Fibroblast of lung (primary cell): ENCODE measurements at regions not wholly inside any gene's neighbourhood (a gene's known extent, or its start where the extent isn't known, plus 50 kb on each side); places are given as distances from the start of the nearest gene placed in this dataset.

ENCODE experiments used
- DNase-seq, 2 donors: peaks; one replicate each; pipeline versions ENCODE4 v3.0.0 to v3.0.0-alpha.2; 2010; ENCODE audit warnings: low read depth in 2 of 2
- H2AFZ ChIP-seq: 2 replicates; pipeline ENCODE4 v1.5.1; 2012; ENCODE audit warnings: low read length, control low read depth, inconsistent platforms
- H3K27ac ChIP-seq: 2 replicates; pipeline ENCODE4 v1.5.1; 2011; ENCODE audit warnings: low read length, control low read depth; ENCODE audit not compliant: insufficient read depth
- H3K27me3 ChIP-seq: 2 replicates; pipeline ENCODE4 v1.5.1; 2011; ENCODE audit warnings: mild to moderate bottlenecking, low read length; ENCODE audit not compliant: control insufficient read depth, insufficient read depth
- H3K36me3 ChIP-seq: 2 replicates; pipeline ENCODE4 v1.5.1; 2011; ENCODE audit warnings: low read length; ENCODE audit not compliant: control insufficient read depth, insufficient read depth
- H3K4me1 ChIP-seq: 2 replicates; pipeline ENCODE4 v1.5.1; 2011; ENCODE audit warnings: low read length; ENCODE audit not compliant: control insufficient read depth, insufficient read depth; ENCODE audit errors: extremely low read depth
- H3K4me2 ChIP-seq: 2 replicates; pipeline ENCODE4 v1.5.1; 2011; ENCODE audit warnings: low read length, control low read depth; ENCODE audit not compliant: insufficient read depth; ENCODE audit errors: extremely low read depth
- H3K4me3 ChIP-seq, 4 experiments: fragments of 200-600 bp in 1 of 4; sonication (generic) in 1 of 4; replicated peaks in 1 of 4; 2 replicates each; pipeline ENCODE4 v1.5.1; 2011 to 2016; ENCODE audit warnings: low read length in 4 of 4, low read depth in 3 of 4, mild to moderate bottlenecking in 3 of 4, control low read depth in 2 of 4, inconsistent platforms in 1 of 4, mixed read lengths in 1 of 4; ENCODE audit not compliant: insufficient read depth in 1 of 4; ENCODE audit errors: control extremely low read depth in 1 of 4
- H3K79me2 ChIP-seq: 2 replicates; pipeline ENCODE4 v1.5.1; 2012; ENCODE audit warnings: mild to moderate bottlenecking, low read length, inconsistent platforms; ENCODE audit not compliant: control insufficient read depth, insufficient read depth
- H3K9ac ChIP-seq: 2 replicates; pipeline ENCODE4 v1.5.1; 2011; ENCODE audit warnings: mild to moderate bottlenecking, low read length, control low read depth; ENCODE audit not compliant: insufficient read depth
- H3K9me3 ChIP-seq: 2 replicates; pipeline ENCODE4 v1.5.1; 2012; ENCODE audit warnings: low read depth, low read length; ENCODE audit not compliant: control insufficient read depth, insufficient read depth
- H4K20me1 ChIP-seq: 2 replicates; pipeline ENCODE4 v1.5.1; 2011; ENCODE audit warnings: low read length; ENCODE audit not compliant: control insufficient read depth, insufficient read depth; ENCODE audit errors: extremely low read depth
- EZH2 ChIP-seq: IDR thresholded peaks from 2 replicates; pipeline ENCODE4 v1.5.1; 2012; ENCODE audit warnings: low read length, control low read depth, mild to moderate bottlenecking; ENCODE audit errors: missing control alignments
- TF ChIP-seq, protein P1 (sequence below), 2 donors: IDR thresholded peaks in 1 of 2; conservative IDR thresholded peaks in 1 of 2; 1 replicate in 1 of 2; 2 replicates in 1 of 2; pipeline ENCODE4 v1.5.1; 2011 to 2012; ENCODE audit warnings: low read length in 2 of 2, control low read depth in 1 of 2, inconsistent platforms in 1 of 2, low read depth in 1 of 2, mild to moderate bottlenecking in 1 of 2

- Histone ChIP-seq H3K9me3 (no peaks in the 10 kb centered on the region), H3K27me3 (no peaks in the 10 kb centered on the region), H3K36me3 (no peaks in the 10 kb centered on the region), H3K4me3 (no peak overlapping the region), H2AFZ (no peak overlapping the region), H3K9ac (no peak overlapping the region), H3K4me2 (no peak overlapping the region), H3K4me1 (no peaks in the 10 kb centered on the region), H3K27ac (no peak overlapping the region), H4K20me1 (no peaks in the 10 kb centered on the region), H3K79me2 (no peaks in the 10 kb centered on the region)
- peak in 1 of 2 donors; percentile 15 for DNase-seq
- TF ChIP-seq, protein P1, sequence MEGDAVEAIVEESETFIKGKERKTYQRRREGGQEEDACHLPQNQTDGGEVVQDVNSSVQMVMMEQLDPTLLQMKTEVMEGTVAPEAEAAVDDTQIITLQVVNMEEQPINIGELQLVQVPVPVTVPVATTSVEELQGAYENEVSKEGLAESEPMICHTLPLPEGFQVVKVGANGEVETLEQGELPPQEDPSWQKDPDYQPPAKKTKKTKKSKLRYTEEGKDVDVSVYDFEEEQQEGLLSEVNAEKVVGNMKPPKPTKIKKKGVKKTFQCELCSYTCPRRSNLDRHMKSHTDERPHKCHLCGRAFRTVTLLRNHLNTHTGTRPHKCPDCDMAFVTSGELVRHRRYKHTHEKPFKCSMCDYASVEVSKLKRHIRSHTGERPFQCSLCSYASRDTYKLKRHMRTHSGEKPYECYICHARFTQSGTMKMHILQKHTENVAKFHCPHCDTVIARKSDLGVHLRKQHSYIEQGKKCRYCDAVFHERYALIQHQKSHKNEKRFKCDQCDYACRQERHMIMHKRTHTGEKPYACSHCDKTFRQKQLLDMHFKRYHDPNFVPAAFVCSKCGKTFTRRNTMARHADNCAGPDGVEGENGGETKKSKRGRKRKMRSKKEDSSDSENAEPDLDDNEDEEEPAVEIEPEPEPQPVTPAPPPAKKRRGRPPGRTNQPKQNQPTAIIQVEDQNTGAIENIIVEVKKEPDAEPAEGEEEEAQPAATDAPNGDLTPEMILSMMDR (conservative IDR thresholded peaks at IDR 0.05 in 1 of 2, IDR thresholded peaks at IDR 0.05 in 1 of 2; ENCODE audit: low read depth in 1 of 2, low read length in 2 of 2): no peak
- no peak for TF ChIP-seq EZH2
These were observed 349.8 kb upstream of the CPEB2 start for GRCh38 chr4:14652522-14652921.

DNA sequence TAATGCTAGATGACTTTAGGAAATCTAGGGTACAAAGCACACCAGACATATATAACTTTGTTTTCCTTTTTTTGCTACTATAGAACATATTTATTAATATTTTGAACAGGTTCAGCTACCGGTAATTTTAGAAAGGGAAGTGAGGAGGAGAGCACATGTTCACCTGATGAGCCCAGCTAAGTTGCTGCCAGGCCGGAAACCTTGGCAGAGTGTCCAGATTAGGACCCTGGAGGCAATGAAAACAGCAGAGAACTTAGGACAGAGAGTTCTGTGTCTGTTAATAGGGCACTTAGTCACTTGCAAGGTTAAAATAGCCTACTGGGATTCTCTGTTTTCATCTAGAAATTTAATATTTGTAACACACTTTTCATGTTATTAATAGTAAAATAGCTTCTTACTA is 348.9 kb upstream of the CPEB2 start:
- TF ChIP-seq, protein P1 (conservative IDR thresholded peaks at IDR 0.05 in 1 of 2, IDR thresholded peaks at IDR 0.05 in 1 of 2; ENCODE audit: low read depth in 1 of 2, low read length in 2 of 2): no peak
- TF ChIP-seq EZH2: no peak
- Histone ChIP-seq H3K9ac (no peak overlapping the region), H3K79me2 (no peaks in the 10 kb centered on the region)

DNA sequence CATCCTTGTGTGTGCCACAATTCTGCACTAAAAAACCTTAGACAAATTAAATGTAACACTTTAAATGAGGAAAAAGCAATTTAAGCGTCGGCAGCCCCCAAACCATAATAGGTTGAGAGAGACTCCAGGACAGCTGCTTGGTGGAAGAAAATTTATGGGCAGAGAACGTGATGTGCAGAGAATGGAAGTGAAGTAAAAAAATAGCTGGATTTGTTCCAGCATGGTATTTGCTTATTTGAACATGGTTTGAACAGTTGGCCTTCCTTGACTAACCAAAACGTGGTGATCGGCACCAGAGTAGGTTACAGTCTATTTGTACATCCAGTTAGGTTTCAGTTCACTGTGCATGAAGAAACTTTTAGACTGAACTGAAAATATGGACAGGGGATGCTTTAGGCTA is 343.0 kb upstream of the CPEB2 start:
- TF ChIP-seq, protein P1 (conservative IDR thresholded peaks at IDR 0.05 in 1 of 2, IDR thresholded peaks at IDR 0.05 in 1 of 2; ENCODE audit: low read depth in 1 of 2, low read length in 2 of 2): no peak
- no peak for TF ChIP-seq EZH2

More for the DNA sequence above, 348.9 kb upstream of the CPEB2 start:
- no peak for DNase-seq
- no peaks in the 10 kb centered on the region for H3K27me3 ChIP-seq
- H2AFZ ChIP-seq: no peak overlapping the region
- H3K36me3 ChIP-seq: no peaks in the 10 kb centered on the region
- H3K9me3 ChIP-seq: no peaks in the 10 kb centered on the region
- no peak overlapping the region for H3K27ac ChIP-seq
- H3K4me3 ChIP-seq: no peak overlapping the region
- H3K4me1 ChIP-seq: no peaks in the 10 kb centered on the region
- no peak overlapping the region for H3K4me2 ChIP-seq
- H4K20me1 ChIP-seq: no peaks in the 10 kb centered on the region

More for the DNA sequence above, 343.0 kb upstream of the CPEB2 start:
- no peak for DNase-seq
- no peaks in the 10 kb centered on the region for H3K79me2 ChIP-seq
- H3K27me3 ChIP-seq: no peaks in the 10 kb centered on the region
- no peak overlapping the region for H3K9ac ChIP-seq
- H3K4me3 ChIP-seq: no peak overlapping the region
- no peaks in the 10 kb centered on the region for H3K9me3 ChIP-seq
- H3K27ac ChIP-seq: no peak overlapping the region
- H3K4me1 ChIP-seq: no peaks in the 10 kb centered on the region
- no peak overlapping the region for H3K4me2 ChIP-seq
- no peaks in the 10 kb centered on the region for H4K20me1 ChIP-seq
- H3K36me3 ChIP-seq: no peaks in the 10 kb centered on the region
- H2AFZ ChIP-seq: no peak overlapping the region
